Femur (tissue), 1 donor: ENCODE measurements at regions not wholly inside any gene's neighbourhood (a gene's known extent, or its start where the extent isn't known, plus 50 kb on each side); places are given as distances from the start of the nearest gene placed in this dataset.

Experiments
- DNase-seq: peaks from one replicate; pipeline ENCODE4 v3.0.0-alpha.2; 2017

- DNase-seq = no peak
Observed at GRCh38 chr3:124249038-124249437, 257.1 kb upstream of the ROPN1 start.

DNA sequence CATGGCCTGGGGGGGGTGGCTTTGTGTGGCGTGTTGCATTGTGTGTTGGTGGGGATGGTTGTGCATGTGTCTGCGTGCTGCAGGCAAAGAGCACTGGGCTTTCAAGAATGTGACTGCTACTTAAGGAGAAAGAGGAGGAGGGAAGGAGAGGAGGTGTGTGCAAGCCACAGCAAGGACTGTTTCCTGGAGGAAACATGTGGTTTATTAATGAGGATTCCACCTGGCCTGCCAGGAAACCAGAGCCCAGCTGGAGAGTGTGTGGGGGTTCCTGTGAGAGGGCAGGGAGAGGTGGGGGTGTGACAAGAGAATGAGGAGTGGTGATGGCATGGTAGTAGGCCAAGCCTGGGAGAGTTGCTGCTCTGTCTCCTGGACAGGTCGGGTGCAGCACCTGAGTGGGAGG lies 258.1 kb upstream of the ROPN1 start:
- peak; percentile 53 for DNase-seq

DNA sequence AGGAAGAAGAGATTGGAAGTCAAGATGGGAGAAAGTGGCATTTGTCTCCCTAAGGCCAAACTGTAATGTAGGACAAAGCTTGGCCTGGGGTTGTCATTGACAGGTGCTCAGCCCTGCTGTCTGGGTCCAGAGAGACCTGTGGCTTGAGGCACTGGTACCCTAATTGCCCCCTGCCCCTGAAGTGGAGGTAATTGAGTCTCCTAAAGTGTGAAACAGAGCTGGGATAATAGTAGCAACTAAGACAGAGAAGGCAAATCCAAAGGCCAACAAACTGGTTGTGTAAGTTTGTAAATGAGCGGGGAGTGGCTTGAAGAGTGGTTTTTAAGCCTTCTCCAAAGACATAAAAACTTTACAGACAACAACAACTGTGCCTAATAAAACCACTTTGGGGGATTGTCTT lies 264.2 kb upstream of the ROPN1 start:
- no peak for DNase-seq

DNA sequence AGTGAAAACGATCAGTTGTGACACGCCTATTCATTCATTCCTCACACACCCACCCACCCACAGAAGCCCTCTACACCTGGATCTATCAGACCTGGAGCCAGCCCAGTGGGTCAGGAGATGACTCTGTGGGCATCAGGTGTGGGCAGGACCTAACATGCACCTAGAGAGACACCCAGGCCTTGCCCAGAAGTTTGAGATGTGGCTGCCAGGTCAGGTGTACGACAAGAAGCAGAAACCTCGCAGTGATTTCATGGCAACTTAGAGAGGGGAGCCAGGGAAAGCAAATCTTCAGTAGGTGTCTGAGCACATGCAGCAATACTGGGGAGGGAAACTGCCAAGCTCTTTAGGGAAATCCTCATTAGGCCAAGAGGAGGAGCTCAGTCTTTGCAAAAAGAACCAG lies 264.7 kb upstream of the ROPN1 start:
- no peak for DNase-seq

GRCh38 chr3:124257336-124257864 lies 265.5 kb upstream of the ROPN1 start:
- no peak for DNase-seq

- no peak for DNase-seq
Observed at GRCh38 chr3:124258057-124258500, 266.2 kb upstream of the ROPN1 start.

- DNase-seq = no peak
Observed at GRCh38 chr3:124260206-124260915, 268.4 kb upstream of the ROPN1 start.

GRCh38 chr3:124261306-124261705 lies 269.4 kb upstream of the ROPN1 start:
- no peak for DNase-seq

DNA sequence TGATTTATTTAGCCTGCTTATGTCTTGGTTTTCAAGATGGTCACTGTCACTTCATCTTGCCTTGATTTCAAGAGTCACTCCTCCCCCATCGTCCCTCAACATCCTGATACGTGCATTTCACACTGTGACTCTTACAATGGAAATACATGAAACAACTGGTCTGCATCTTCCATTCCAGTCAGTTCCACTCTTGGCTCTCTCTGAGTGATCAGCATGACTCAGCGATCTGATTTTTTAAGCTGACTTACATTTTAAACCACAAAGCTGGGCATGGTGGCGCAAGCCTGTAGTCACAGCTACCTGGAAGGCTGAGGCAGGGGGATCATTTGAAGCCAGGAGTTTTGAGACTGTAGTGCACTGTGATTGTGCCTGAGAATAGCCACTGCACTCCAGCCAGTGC lies 271.2 kb upstream of the ROPN1 start:
- DNase-seq = no peak

DNA sequence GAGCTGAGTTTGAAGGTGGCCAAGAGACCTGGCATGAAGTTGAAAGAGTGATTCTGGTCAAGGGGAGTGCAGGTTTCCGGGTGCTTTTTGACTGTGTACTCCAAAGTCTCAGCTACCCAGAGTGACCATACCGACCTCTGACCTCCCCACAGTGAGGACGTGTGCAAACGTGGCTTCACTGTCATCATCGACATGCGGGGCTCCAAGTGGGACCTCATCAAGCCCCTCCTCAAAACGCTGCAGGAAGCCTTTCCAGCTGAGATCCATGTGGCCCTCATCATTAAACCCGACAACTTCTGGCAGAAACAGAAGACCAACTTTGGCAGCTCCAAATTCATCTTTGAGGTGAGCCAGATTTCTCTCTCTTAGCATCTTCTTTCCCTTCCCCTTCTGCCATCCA lies 272.4 kb upstream of the ROPN1 start:
- no peak for DNase-seq

DNA sequence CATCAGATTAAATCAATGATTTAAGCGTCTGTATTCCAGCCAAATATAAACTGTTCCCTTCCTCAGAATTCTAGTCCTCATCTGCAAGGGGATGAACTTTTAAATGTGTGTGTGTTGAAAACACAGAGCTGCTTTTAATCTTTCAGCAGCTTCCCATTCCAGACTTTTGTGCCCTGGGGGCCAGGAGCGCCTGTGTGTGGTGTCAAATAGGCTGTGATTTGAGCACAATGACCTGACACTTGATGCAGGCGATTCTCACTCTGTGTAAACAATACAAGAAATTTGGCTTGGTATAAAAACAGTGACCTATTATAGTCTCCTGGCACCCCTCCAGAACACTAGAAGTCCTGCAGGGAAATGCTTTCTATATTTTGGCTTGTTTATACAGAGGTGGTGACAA lies 274.6 kb upstream of the ROPN1 start:
- no peak for DNase-seq

DNA sequence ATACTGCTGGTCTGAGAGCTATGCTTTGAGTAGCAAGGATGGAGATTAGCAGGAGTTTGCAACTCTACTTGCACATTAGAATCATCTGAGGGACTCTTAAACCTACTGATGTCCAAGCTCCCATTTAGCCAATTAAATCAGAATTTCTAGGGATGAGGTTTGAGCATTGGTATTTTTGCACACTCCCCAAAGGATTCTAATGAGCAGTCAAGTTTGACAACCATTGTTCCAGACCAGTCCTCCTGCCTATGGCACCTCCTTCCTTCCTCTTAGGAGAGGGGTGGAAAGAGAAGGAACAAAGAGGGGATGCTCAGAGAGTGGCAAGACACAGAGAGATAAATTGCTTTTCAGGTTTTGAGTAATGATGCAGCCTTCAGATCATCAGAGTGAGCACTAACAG lies 275.5 kb upstream of the ROPN1 start:
- no peak for DNase-seq

GRCh38 chr3:124268355-124268754 lies 276.4 kb upstream of the ROPN1 start:
- no peak for DNase-seq

DNA sequence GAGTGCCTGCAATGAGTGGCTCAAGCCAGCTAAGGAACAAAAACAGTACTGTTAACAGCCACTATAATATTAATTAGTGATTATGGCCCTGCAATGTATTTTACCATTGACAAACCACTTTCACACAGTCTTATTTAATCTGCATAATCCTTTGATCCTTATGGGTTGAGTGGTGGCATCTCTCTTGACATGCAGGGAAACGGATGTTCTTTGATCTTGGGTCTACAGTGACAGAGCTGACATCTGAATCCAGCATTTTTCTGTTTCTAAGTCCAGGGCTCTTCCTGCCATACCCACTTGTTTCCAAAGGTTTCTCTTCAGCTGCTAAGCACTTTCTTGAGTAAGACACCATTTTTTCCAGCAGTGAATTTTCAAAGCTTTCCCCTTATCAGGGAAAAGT lies 277.7 kb upstream of the ROPN1 start:
- DNase-seq = no peak

GRCh38 chr3:124272605-124273151 lies 280.8 kb upstream of the ROPN1 start:
- DNase-seq = no peak

- no peak for DNase-seq
Observed at GRCh38 chr3:124273651-124274050, 281.7 kb upstream of the ROPN1 start.

DNA sequence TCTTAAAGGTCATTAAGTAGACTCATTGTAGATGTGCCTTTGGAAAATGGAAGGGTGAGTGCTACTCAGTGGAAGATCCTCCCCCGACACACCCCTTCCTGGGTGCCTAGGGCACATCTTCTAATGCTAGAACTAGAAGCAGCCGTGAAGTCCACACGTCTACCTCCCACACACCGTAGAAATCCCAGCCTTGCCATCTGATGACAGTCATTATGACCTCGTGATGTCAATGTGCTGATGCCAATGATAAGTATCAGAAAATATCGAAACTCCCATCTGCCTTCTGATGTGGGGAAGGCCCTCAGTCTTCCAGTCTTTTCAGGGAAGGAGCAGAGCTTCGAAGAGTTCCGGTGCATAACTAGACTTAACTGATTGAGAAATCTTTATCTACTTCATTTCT lies 282.1 kb upstream of the ROPN1 start:
- no peak for DNase-seq

DNA sequence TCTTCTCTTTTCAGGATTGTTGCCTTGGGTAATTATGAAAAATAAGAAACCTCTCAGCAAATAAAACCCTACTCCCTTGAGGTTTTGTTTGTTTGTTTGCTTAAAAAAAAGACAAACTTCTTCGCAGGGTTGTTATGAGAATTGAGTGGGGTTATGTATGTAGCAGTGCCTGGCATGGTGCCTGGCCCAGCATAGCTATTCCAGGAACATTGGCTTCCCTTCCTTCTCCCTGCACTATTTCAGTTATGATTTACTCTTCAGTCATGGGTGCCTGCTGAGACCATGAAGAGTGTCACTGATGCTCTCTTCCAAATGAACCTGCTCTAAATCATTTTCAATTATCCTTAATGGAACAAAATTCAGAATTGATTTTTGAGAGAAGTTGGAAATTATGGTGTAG lies 283.5 kb upstream of the ROPN1 start:
- DNase-seq = no peak

GRCh38 chr3:124276133-124276532 lies 284.2 kb upstream of the ROPN1 start:
- no peak for DNase-seq

DNA sequence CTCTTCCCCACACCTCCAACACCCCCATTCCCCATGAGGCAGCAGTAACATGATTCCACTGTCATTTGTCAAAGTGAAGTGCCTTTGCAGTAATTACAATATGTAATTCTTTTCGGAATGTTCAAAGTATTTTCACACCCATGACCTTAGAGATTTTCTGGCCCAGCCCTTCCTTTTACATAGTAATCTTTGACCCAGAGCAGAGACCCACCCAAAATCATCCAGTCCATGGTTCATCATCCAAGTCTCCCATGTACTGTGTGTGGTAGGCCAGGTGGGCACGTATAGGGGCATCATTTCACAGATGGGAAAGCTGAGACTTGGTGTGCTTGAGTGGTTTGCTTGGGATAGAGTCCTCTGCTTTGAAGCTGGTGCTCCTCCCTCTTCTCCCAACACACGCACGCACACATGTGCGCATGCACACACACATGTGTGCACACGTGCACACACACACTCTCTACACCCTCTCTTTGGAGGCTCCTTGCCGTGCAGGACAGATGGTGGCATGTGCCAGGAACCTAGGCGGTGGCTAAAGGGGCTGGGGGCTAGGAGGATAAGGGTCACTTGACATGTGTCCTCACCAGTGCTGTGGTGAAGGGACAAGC lies 284.7 kb upstream of the ROPN1 start:
- DNase-seq = no peak

GRCh38 chr3:124277144-124277890 lies 285.4 kb upstream of the ROPN1 start:
- peak; percentile 46 for DNase-seq

DNA sequence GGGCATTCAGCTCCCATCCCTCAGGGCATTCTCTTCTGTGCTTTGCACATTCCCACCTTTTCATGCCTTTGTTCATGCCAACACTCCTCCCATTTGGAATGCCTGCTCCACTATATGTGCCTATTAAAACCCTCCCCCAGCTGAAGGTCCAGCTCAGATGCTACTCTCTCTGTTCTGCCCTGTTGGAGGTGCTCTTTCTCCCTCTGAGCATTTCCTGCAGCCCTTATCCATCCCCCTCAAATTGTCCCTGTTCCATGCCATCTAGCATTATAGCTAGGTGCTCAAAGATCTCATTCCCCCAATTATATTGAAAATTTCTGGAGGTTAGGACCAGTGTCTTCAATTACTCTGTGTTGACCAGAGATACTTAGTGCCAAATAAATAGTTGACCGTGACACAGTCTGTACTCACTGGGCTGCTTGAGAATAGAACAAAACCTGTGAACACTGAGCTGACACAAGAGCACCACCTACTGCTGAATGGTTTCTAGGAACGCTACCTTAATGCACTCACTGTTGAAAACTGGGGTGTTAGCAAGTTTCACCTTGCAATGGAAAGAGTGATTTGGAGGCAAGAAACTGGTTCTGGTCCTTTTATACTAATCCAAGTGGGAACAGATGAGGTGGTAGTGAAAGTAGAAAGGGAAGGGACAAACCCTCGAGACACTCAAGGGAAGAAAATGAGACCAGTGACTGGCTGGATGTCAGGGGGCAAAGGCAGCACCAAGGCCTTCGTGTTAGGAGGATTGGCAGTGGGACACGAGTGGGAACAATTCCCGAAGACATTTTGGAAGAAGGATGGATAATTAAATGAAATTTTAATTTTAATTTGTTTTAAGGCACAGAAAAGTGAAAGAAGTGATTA lies 289.8 kb upstream of the ROPN1 start:
- DNase-seq = no peak
